ENCODE measurements at regions not wholly inside any gene's neighbourhood (a gene's known extent, or its start where the extent isn't known, plus 50 kb on each side); places are given as distances from the start of the nearest gene placed in this dataset.

GRCh38 chr4:140281828-140282552, 91.5 kb upstream of the SCOC start:
- no peak for DNase-seq (ENCODE audit: low read depth in 4 of 4, low spot score in 3 of 4)

- DNase-seq (ENCODE audit: low read depth in 4 of 4, low spot score in 3 of 4) = no peak
Measured at GRCh38 chr4:140277576-140277975, 95.9 kb upstream of the SCOC start.

GRCh38 chr4:140271553-140271952, 101.9 kb upstream of the SCOC start:
- no peak for DNase-seq (ENCODE audit: low read depth in 4 of 4, low spot score in 3 of 4)

- no peak for DNase-seq (ENCODE audit: low read depth in 4 of 4, low spot score in 3 of 4)
Measured at GRCh38 chr4:140269369-140269768, 104.1 kb upstream of the SCOC start.

GRCh38 chr4:140268186-140268841, 105.1 kb upstream of the SCOC start:
- no peak for DNase-seq (ENCODE audit: low read depth in 4 of 4, low spot score in 3 of 4)

- no peak for DNase-seq (ENCODE audit: low read depth in 4 of 4, low spot score in 3 of 4)
Measured at GRCh38 chr4:140267576-140267975, 105.9 kb upstream of the SCOC start.

- DNase-seq (ENCODE audit: low read depth in 4 of 4, low spot score in 3 of 4) = no peak
Measured at GRCh38 chr4:140266958-140267568, 106.4 kb upstream of the SCOC start.

GRCh38 chr4:140260227-140260626, 106.2 kb upstream of the MAML3 start:
- no peak for DNase-seq (ENCODE audit: low read depth in 4 of 4, low spot score in 3 of 4)

- no peak for DNase-seq (ENCODE audit: low read depth in 4 of 4, low spot score in 3 of 4)
Measured at GRCh38 chr4:140258476-140258875, 104.5 kb upstream of the MAML3 start.

- no peak for DNase-seq (ENCODE audit: low read depth in 4 of 4, low spot score in 3 of 4)
Measured at GRCh38 chr4:140257461-140258305, 103.7 kb upstream of the MAML3 start.

GRCh38 chr4:140256941-140257340, 103.0 kb upstream of the MAML3 start:
- DNase-seq (ENCODE audit: low read depth in 4 of 4, low spot score in 3 of 4) = no peak

- DNase-seq (ENCODE audit: low read depth in 4 of 4, low spot score in 3 of 4) = no peak
Measured at GRCh38 chr4:140256335-140256734, 102.4 kb upstream of the MAML3 start.

GRCh38 chr4:140255927-140256326, 101.9 kb upstream of the MAML3 start:
- no peak for DNase-seq (ENCODE audit: low read depth in 4 of 4, low spot score in 3 of 4)

GRCh38 chr4:140255467-140255866, 101.5 kb upstream of the MAML3 start:
- no peak for DNase-seq (ENCODE audit: low read depth in 4 of 4, low spot score in 3 of 4)

GRCh38 chr4:140254651-140255299, 100.8 kb upstream of the MAML3 start:
- DNase-seq (ENCODE audit: low read depth in 4 of 4, low spot score in 3 of 4) = no peak

- no peak for DNase-seq (ENCODE audit: low read depth in 4 of 4, low spot score in 3 of 4)
Measured at GRCh38 chr4:140253556-140254027, 99.6 kb upstream of the MAML3 start.

GRCh38 chr4:140252742-140253555, 99.0 kb upstream of the MAML3 start:
- peak in 1 of 4 donors; percentile 72 for DNase-seq (ENCODE audit: low read depth in 4 of 4, low spot score in 3 of 4)

- DNase-seq (ENCODE audit: low read depth in 4 of 4, low spot score in 3 of 4) = no peak
Measured at GRCh38 chr4:140252141-140252741, 98.3 kb upstream of the MAML3 start.

GRCh38 chr4:140251571-140251970, 97.6 kb upstream of the MAML3 start:
- DNase-seq (ENCODE audit: low read depth in 4 of 4, low spot score in 3 of 4) = no peak
